ENCODE measurements at regions not wholly inside any gene's neighbourhood (a gene's known extent, or its start where the extent isn't known, plus 50 kb on each side); places are given as distances from the start of the nearest gene placed in this dataset.
"Not testable (repeated sequence)": the region's sequence is repeated elsewhere in the genome, so short reads cannot be mapped to it uniquely, and the experiment has no call there.

- DNase-seq (ENCODE audit: low read depth): no peak
These were observed 278.3 kb downstream of the SPRY1 start for GRCh38 chr4:123674762-123675465.

- no peak for DNase-seq (ENCODE audit: low read depth)
These were observed 279.0 kb downstream of the SPRY1 start for GRCh38 chr4:123675567-123675966.

DNA sequence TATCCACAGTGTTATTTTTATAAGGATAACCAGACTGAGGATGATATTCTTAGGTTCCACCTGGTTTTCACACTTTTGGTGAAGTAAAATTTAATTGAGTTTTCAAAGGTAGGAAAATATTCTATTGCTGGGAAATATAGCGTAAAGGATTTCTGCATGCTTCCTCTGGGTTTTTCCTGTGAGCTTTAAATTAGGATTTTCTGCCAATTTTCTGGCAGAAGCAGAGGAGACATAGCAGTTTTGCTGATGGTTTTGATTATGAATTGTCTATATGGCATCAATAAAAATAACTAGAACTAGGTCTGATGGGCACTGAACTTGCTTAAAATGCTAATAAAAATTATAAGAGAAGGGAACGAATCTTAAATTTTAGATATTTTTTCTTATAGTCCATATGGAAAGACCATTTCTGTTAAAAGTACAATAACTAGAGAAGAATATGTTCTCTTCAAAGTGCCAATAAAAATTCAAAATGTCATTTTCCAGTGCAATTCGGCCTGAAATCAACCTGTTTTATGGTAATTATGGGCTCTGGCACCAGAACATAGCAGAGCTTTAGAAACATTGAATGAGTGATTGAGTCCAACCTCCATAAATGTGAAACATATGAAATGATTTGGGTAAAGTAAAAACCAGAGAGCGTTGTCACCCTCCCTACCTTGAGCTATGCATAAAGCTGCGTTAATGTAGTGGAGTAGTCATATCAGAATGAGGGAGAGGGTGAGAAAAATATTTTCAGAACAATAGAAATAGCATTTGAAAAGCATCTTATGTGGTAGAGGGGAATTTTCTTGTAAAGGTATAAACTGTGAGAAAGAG, 279.7 kb downstream of the SPRY1 start:
- DNase-seq (ENCODE audit: low read depth): no peak

DNA sequence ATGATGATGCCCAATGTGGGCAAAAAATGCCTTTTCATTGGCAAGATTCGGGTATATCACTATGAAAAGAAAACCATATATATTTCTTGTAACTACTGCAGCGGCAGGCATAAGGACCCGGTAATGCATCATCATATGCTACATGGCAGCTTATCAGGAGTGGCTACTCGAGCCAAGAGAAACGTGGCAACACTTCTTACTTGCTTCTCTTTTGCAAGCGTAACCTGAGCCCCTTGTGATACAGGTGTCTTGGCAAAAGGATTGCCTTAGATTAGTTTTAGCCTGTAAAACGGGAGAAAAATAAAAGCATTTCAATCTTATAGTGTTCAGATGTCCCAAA, 280.3 kb downstream of the SPRY1 start:
- no peak for DNase-seq (ENCODE audit: low read depth)

- no peak for DNase-seq (ENCODE audit: low read depth)
These were observed 286.3 kb downstream of the SPRY1 start for GRCh38 chr4:123682931-123683330.

GRCh38 chr4:123684937-123685336, 288.3 kb downstream of the SPRY1 start:
- not testable (repeated sequence) for DNase-seq (ENCODE audit: low read depth)

GRCh38 chr4:123695531-123695930, 298.9 kb downstream of the SPRY1 start:
- not testable (repeated sequence) for DNase-seq (ENCODE audit: low read depth)

DNA sequence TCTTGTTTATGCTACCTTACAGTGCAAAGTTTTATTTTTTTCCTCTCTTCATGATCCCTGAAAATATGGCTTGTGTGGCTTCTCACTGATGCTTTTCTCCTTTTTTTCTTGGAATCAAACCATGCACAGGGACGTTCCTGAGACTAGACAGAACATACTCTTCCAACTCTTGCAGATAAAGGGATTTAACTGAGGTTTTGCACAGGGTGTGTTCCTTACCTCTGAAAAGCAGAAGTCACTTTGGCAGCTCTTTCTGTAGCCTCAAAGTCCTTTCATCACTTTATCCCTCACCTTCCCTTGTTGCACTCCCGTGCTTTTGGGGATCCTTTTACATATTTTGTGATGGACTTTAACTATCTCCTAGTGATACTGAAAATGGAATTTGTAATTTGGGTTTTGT, 300.1 kb downstream of the SPRY1 start:
- no peak for DNase-seq (ENCODE audit: low read depth)

- DNase-seq (ENCODE audit: low read depth): no peak
These were observed 302.0 kb downstream of the SPRY1 start for GRCh38 chr4:123698556-123698955.

- peak; percentile 65 for DNase-seq (ENCODE audit: low read depth)
These were observed 303.5 kb downstream of the SPRY1 start for GRCh38 chr4:123699880-123700771.

DNA sequence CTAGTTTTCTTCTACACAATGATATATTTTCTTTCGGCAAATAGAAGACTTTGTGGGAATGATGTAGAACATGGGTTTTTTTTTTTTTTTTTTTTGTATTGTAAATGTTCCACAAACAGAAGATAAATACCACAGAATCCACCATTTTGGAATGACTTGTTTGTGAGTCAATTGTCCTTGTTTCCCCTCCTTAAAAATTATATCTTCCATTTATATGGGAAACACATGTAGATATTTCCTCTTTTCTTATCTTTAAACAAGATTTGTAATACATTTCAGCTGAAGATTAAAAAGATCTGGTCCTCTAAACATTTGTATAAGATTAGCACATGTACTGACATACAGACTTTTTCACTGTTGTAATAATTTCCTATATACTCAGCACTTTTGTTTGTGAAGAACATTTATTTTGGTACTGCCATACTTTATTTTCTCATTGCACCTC, 304.6 kb downstream of the SPRY1 start:
- DNase-seq (ENCODE audit: low read depth): no peak

GRCh38 chr4:123705419-123705818, 308.8 kb downstream of the SPRY1 start:
- no peak for DNase-seq (ENCODE audit: low read depth)

DNA sequence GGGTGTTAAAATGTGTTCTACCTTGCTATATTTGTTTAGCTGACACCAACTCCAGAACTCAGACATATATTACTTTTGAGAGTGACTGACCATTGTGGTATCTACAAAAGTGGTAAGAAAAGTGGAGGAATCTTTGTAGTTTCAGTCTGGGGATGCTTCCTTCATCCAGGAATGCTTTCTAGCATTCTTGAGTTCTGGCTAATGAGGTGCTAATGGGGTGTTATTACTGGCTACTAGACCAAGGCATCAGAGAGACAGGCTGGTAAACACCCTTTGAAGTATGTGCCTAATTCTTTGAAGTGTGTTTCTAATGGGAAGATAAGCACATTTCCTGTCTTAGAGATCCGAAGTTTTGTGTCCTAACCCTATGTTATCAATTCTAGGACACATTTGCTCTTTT, 310.4 kb downstream of the SPRY1 start:
- no peak for DNase-seq (ENCODE audit: low read depth)

GRCh38 chr4:123708902-123709301, 312.3 kb downstream of the SPRY1 start:
- no peak for DNase-seq (ENCODE audit: low read depth)

GRCh38 chr4:123709336-123709735, 312.7 kb downstream of the SPRY1 start:
- no peak for DNase-seq (ENCODE audit: low read depth)

DNA sequence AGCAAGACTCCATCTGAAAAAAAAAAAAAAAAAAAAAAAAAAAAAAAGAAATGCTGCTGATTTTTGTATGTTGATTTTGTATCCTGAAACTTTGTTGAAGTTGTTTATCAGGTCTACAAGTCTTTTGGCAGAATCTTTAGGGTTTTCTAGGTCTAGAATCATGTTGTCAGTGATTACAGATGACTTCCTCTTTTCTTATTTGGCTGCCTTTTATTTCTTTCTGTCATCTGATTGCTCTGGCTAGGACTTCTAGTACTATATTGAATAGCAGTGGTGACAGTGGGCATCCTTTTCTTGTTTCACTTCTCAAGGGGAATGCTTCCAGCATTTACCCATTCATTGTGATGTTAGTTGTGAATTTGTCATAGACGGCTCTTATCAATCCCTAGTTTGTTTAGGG, 334.4 kb downstream of the SPRY1 start:
- DNase-seq (ENCODE audit: low read depth): no peak

DNA sequence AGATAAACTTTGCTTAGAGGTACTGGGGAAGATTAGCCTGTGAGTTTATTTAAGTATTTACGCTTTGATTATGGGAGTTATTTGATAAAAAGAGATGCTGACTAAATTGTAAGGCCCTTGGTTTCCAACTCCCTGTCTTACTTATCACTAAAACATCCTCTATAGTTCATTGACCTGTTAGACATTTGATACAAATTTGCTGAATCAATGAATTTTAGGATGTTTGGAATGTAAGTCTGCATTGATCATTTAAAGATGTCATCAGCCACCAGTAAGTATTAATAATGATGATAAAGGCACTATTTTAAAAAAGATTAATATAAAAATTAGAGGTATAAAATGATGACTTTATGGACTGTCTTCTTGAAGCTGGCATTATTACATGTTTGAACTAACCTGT, 340.6 kb downstream of the SPRY1 start:
- no peak for DNase-seq (ENCODE audit: low read depth)

GRCh38 chr4:123739806-123740205, 343.2 kb downstream of the SPRY1 start:
- no peak for DNase-seq (ENCODE audit: low read depth)

DNA sequence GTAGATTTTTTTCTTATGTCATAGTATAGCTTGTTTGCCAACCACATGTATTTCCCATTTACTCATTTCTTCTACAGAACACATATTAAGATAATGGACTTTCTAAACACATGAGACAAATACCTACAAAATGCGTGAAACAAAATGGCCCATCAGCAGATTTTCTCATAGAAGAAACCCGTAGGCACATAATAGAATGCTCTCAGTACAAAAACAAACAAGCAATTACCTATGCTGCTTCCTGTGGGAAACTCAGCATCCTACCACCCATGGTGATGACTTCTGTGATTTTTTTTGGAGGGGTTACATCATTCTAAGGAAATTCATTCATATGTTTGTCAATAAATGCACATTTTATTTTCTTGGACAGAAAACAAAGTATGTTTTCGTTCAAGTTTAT, 343.6 kb downstream of the SPRY1 start:
- DNase-seq (ENCODE audit: low read depth): no peak

- no peak for DNase-seq (ENCODE audit: low read depth)
These were observed 345.3 kb downstream of the SPRY1 start for GRCh38 chr4:123741906-123742305.

DNA sequence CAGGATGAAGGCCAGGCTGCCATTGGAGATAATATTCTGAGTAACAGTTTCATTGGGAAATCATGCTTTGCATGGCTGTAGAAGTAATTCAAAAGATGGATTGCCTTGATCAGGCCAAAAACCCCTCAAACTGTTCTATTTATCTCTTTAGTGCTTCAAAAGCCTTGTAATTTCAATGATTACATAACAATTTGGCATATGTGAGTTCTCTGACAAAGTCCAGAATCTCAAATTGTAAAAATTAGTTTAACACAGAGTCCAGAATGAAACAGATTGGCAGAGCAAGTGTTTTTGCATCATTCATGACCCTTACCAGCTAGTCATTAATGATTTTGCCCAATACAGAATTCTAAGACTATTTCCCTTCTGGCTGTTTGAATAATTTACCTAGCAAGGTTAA, 347.3 kb downstream of the SPRY1 start:
- no peak for DNase-seq (ENCODE audit: low read depth)

GRCh38 chr4:123744664-123745290, 348.2 kb downstream of the SPRY1 start:
- no peak for DNase-seq (ENCODE audit: low read depth)
